GM21390 (cell line): ENCODE measurements at regions not wholly inside any gene's neighbourhood (a gene's known extent, or its start where the extent isn't known, plus 50 kb on each side); places are given as distances from the start of the nearest gene placed in this dataset.
"Not testable (repeated sequence)": the region's sequence is repeated elsewhere in the genome, so short reads cannot be mapped to it uniquely, and the experiment has no call there.

Source experiments
- ATAC-seq: cut with Tn5 transposase; IDR thresholded peaks from one replicate; pipeline ENCODE4 v1.9.1; 2021; ENCODE audit not compliant: unreplicated experiment

DNA sequence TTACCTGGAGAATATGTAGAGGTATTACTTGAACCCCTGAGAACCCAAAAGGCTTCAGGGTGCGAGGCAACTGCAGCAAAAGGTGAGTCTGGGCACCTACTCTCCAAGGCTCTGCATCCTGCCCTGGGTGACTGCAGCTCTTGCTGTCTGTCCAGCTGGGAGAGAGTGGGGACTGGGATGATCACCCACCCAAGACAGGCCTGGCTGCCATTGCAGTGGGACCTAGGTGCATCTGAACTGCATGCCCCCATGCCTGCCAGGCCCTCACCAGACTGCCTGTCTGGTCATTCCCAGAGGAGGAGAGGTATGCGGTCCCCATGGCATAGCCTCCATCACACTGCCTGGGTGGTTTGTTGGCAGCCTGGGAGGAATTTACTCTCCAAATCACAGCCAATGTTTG is 563.9 kb downstream of the TFAP2A start:
- no peak for ATAC-seq

DNA sequence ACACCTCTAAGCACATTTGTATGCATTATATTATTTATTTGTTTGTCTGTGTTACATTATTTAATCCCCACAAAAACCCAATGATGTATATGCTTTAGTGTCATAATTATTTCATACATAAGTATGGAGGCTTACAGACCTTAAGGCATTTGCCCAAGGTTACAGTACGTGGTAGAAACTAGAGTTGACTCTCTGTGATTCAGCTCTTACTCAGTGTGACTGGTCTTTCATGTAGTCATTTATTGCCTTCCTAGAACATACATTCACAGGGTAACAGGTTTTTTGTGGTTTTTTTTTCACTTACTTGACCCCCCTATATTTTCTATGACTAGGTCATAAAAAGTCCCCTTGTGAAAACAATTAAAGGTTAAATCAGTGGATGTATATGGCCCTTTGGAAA is 566.8 kb downstream of the TFAP2A start:
- no peak for ATAC-seq

DNA sequence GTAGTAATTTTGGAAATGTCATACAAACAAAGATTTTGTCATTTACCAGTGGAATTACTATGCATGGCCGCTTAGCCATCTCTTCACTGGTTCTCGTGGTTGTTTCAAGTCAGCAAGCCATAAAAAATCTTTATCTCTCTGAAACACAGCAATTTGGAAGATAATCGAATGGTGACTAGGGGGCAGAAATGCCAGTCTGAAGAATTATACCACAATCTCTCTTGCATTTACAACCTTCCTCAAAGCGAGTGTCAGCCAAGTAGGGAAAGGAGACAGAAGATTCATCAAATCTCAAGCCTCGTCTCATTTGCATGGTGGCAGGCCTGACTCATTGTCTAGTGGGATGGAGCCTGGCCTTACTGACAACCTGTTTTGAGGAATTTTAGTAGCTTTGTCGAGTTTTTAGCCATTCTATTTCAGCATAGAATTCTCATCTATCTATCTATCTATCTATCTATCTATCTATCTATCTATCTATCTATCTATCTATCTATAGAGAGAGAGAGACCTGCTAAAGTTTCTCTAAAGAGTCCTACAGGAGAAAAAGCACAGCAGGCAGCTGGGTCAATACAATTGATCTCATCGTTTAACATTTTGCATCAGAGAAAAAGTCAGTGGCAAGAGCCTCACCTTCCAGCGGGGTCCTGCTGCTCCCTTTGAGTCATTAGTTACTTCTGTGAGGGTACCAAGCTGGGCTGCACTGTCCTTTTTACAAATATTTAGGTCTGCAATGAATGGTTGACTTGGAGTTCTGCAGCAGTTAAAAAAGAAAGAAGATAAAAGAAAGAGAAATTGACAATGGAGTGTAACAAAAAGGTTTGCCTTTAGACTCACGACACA is 572.8 kb downstream of the TFAP2A start:
- ATAC-seq, result no peak

DNA sequence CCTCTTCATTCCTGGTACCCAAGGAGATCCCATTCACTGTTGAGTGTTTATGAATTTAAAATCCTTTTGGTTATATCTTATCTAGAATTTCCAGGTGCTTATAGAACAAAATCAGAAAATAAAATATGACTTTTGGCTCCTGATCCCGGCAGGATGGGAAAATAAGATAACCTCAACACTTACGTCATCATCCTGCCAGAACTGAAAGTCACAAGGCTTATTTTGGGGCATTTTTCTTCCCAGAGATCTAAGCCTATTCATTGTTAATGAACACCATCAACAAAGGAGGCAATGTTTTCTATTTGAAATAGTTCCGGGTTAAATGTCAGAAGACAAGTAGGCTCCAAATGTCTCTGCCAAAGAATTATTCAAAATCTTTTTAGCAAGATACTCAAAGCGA is 580.6 kb downstream of the TFAP2A start:
- ATAC-seq, result no peak

DNA sequence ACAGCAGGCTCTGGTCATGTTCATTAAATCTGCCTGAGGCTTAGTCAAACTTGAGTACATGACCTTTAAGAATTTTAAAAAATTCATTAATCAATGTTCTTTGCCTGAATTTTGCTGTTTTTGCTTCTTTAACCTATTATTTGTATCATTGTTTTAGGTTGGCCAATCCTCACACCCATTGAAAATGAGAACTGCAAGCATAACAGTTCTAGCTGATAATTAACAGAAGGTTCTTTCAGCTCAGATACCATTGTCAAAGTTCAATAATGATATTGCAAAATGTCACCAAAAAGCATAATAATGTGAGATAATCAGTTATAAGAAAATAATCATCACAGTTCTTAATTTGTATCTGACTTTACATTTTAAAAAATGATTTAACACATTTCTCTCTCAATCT is 583.1 kb downstream of the TFAP2A start:
- ATAC-seq, result no peak

DNA sequence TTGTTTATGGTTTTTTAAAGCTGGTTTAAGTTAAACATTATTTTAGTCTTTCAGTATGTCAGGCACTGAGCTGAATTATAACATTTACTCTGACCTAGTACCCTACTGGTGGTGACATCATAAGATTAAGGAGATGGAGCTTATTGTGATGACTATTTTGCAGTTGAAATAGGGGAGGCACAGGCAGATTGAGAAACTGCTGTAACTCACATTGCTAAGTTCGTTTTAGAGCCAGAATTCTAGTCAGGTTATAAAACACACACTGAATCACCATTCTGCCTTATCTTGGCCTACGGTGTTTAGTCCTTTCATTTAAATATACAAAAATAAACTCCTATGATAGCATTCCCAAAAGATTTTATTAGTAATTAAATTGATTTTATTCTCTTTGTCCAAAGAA is 584.1 kb downstream of the TFAP2A start:
- ATAC-seq, result no peak

DNA sequence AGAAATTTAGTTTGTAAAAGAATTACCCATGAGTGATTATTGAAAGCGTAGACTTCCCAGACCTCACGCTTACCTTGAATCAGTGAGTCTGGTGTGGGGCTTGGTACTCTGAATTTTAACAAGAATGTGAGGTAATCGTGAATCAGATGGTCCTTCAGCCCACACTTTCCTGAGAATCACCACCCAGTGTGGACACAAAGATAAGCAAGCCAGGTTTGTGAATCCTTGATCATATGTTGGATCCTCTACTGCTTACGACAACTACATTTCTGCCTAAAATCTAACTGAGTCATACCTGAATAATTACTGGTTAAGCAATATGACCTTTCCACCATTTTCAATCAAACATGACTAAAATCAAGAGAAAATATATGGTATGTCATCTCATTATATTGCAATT is 589.3 kb downstream of the TFAP2A start:
- ATAC-seq, result no peak

DNA sequence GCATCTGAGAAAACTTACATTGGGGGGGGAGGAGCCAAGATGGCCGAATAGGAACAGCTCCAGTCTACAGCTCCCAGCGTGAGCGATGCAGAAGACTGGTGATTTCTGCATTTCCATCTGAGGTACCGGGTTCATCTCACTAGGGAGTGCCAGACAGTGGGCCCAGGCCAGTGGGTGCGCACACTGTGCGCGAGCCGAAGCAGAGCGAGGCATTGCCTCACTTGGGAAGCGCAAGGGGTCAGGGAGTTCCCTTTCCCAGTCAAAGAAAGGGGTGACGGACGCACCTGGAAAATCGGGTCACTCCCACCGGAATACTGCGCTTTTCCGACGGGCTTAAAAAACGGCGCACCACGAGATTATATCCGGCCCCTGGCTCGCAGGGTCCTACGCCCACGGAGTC is 604.1 kb downstream of the TFAP2A start:
- not testable (repeated sequence) for ATAC-seq

DNA sequence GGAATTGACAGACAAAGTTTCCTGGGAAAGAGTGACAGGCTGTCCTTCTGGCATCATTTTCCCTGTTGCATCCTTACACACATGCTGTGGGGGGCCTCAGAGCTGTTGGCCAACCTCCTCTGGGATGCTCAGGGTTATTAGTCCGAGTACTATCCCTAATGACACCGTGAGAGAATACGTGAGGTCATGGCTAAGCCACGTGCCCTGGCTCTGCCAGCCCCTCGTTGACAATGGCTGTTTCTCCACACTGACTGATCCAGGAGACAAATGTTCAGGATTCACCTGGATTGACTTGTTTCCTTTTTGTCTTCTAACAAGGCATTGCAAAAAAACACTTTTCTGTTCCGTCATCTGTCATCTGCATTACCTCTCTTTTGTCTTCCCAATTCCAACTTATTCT is 604.6 kb downstream of the TFAP2A start:
- no peak for ATAC-seq

DNA sequence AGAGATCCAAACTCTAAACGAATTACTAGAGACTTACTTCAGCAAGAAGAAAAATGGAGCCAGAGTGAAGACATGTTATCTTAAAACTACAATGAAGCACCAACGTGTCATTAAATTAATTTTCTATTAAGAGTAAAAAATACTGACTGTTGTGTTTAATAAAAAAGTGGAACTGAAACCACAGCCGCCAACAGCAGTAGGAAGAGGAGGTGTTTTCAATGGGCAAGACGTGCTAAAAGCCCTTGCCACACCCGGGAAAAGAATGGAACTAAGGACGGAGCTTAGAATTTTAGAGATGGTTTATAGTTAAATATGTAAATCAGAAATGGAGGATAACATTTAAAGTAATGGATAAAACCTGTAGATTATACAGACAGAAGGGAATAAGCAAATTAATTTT is 608.7 kb downstream of the TFAP2A start:
- ATAC-seq, result no peak

DNA sequence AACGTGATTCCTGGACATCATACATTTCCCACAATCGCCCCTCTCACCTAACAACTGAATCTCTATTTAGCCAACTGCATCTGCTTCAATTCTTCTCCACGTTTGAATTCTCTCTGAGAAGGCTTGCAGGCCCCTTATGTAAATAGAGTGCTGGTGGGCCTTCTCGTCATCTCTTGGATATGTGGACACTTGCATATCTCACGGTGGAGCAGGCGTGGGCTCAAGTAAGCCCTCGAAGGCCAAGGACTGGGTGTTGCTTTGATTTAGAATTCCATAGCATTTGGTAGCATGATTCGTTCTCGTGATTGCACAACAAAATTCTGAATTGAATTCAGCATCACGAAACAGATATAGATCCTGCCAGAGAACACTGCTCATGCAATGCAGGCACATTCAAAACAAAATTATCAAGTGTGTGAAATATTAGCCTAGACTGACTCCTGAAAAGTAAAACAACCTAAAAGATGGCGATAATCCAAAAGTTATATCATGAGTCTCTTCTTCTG is 613.6 kb downstream of the TFAP2A start:
- no peak for ATAC-seq

DNA sequence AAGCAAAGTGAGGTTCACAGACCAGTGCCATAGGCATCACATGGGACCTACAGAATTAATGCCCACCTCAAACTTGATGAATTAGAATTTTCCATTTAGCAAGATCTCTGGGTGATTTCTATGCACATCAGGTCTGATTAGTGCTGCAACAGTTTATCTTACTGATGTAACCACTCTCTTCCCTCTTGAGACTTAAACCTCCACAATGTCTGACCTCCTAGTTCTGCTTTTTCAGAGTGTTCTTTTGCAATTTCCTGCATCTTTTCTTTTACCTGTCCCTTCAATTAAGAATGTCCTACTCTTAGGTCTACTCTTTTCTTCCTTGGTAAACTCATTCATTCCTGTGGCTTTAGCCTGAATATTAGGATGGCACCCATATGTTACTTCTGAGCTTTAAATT is 615.3 kb downstream of the TFAP2A start:
- no peak for ATAC-seq

DNA sequence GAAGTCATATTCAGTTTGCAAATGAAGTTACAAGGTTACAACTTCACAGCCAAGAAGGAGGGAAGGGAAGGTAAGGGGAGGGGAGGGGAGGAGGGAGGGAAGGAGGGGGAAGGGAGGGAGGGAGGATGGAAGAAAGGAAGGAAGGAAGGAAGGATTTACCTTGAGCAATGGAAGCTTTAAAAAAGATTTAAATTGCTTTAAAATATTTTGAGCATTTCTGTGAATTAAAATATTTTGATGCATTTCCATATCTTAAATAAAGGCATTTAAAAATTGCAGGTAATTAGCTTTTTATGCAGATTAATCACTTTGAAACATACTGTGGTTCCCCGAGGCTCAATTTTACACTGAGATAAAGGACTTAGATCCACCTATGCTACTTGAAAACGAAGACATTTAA is 618.0 kb downstream of the TFAP2A start:
- no peak for ATAC-seq

DNA sequence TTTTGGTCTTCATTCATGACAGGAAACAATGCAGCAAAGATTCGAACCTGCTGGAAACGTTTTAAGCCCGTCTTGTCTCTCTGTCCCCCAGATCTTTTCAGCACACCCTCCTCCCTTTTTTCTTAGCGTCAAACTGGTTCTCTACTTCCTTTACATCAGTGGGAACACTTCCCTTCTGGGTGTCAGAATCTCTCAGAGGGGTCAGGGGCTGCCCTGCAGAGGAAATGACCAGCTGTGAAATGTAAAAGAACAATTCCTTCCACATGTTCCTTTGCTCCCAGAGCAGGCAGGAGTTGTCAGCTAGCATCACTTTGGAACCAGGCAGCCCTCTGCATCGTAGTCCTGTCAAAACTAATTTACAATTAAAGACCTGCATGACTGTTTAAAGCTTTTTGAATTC is 619.0 kb downstream of the TFAP2A start:
- no peak for ATAC-seq

DNA sequence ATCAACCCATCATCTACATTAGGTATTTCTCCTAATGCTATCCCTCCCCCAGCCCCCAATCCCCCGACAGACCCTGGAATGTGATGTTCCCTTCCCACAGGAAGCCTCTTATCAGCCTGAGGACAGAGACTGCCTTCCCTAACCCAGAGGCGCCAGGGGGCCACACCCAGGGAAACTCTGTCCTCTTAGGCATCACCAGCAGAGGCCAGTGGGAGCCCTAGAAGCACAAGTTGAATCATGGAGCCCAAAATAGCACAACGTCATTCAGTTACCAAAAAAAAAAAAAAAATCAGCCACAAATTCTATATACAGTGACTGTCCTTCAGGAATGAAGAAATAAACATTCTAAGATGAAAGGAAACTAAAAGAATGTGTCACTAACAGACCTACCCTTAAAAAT is 625.7 kb downstream of the TFAP2A start:
- no peak for ATAC-seq

DNA sequence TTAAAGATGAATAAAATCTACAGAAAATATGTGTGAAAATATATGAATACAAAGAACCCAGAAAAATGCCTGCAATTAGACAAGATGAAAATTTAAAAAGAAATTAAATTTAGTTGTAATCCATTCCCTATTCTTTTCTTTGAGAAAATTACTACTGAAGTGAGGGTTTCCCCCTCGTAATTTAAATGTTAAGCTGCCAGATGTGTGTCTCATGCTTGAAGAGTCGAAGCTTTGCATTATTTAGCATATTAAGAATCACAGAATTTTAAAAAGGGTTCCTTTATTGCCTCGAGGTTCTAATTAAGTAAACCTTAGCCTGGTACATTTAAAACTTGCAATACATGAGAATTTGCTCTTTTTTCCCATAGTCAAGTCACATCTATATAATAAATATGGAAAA is 630.1 kb downstream of the TFAP2A start:
- ATAC-seq, result no peak

DNA sequence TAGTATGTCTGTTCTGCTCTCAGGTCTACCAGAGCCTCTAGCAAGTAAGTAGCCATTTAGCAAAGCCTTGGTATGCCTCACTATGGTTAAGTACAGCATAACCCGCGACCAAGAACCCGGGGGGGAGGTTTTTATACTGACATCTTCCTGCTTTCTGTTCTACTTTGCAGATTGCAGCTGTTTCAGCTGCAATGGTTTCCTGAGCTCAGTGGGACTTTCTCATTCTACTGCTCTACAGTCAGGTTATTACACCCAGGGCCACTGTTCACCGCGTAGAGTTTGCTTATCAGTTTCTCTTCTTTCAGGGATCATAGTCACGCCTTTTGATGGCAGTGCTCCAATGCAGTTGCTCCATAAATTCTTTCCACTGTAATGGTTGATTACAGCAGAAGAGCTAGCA is 631.3 kb downstream of the TFAP2A start:
- no peak for ATAC-seq

DNA sequence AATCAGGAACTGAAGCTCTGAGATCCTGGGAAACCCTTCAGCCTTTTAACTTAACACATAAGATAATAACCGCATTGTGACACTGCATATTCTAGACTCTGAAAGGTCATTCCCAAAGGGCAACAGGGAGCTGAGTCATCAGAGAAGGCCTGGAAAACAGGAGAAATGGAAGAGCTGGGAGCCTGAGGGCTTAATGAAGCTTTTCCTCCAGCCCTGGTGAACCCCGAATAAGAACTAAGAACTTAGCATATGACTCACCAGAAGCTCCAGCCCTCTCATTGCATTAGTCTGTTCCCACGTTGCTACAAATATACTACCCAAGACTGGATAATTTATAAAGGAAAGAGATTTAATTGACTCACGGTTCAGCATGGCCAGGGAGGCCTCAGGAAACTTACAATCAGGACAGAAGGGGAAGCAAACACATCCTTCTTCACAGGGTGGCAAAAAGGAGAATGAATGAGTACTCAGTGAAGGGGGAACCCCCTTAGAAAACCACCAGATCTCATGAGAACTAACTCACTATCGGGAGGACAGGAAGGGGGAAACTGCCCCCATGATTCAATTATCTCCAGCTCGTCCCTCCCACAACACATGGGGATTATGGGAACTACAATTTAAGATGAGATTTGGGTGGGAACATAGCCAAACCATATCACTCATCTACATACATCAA is 648.5 kb downstream of the TFAP2A start:
- no peak for ATAC-seq

DNA sequence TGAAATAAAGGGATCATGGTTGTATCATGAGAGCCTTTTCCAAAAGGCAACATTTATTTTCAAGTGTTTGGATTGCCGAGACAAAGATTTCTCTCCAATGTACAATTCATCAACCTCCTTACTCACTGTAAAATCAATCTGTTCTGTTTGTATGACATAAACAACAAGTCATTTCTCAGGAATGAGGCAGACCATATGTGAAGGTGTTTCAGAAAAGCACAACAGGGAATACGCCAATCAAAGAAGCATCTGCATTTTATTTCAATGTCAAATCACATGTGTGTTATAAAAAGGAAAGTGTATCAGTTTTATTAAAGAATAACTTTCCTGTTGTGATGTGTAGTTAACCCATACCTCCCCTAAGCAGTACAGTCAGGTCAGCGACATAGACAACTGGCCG is 653.7 kb downstream of the TFAP2A start:
- ATAC-seq, result no peak

DNA sequence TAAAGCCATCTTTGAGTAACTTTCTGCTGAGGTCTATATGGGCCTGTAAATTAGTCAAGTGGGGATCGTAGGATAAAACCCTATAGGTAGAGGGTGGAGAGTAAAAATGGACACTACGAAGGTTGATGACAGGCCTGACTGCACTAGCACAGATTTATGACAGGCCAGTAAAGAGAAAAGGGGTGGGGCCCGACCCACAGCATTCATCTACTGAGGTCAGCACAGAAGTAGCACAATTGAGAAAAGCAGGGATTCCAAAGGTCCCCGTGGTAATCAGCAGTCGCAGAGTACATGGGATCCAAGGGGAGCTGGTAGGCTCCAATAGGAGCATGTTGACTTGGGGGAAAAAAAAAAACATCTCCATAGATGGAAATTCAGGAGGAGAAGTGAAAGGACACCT is 660.4 kb downstream of the TFAP2A start:
- no peak for ATAC-seq

DNA sequence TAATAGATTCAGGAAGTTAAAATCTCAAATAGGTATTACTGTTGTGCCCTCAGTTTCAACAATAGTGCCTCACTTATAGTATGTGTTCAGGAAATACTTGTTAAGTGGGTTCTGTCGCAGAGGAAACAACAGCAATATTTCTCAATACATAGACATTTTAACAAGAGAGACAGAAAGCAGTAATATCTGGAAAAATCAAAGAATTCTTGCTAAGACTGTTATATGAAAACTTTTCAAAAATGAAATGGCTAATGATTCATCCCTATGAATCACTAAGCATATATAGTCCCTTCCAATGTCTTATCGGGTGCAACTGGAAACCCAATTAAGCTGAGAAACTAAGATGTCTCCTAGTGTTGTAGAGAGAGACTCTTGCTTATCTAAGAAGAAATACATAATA is 668.9 kb downstream of the TFAP2A start:
- ATAC-seq, result no peak

DNA sequence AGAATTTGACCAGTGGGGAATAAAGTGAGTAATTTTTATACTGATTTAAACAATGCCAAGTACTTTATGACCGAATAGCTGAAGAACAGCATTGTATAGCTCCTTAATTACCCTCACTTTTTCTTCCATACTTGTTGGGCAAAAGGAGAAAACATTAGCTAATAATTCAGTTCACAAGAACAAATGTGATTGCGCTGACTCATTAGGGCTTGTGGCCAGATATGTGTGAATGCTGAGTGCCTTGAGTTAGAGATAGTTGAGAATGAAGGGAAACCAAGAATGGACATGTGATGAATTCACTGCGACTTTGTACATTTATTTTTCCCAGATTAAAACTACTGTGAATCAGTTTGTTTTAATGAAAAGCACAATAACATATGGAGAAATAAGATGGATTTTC is 669.4 kb downstream of the TFAP2A start:
- ATAC-seq, result no peak

DNA sequence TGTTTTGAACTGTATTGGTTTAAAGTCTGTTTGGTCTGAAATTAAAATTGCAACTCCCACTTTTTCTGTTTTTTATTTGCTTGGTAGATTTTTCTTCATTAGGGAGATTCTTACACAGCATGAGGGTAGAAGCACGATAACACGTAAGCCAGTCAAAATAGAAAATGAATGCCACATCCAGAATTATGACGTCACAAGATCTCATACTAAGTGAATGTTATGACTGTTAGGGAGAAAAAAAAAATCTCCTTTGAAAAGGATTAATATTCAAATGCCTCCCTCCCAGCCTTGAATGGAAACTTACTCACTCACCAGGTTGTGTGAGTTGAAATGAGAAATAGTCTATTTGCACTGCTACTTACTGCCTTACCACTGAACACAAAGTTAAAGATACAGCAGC is 670.8 kb downstream of the TFAP2A start:
- no peak for ATAC-seq
